ENCODE measurements at regions not wholly inside any gene's neighbourhood (a gene's known extent, or its start where the extent isn't known, plus 50 kb on each side); places are given as distances from the start of the nearest gene placed in this dataset.
"Not testable (repeated sequence)": the region's sequence is repeated elsewhere in the genome, so short reads cannot be mapped to it uniquely, and the experiment has no call there.

DNA sequence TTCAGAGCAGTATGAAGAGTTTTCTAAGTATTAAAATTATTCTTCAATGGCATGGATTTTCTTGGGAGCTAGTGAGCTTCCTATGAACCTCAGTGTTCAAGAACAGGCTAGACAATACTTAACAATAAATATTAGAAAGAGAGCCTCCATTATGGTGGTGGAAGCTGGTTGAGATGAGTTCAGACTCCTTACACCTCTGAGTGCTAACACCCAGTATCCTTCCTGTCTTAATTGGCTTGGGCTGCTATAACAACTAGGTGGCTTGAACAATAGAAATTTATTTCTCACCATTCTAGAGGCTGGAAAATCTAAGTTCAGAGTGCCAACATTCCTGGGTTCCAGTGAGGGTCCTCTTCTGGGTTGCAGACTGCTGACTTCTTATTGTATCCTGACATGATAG is 369.4 kb upstream of the HNRNPA3 start:
- H3K27me3 ChIP-seq, result no peaks in the 10 kb centered on the region
- H3K36me3 ChIP-seq, result no peaks in the 10 kb centered on the region
- DNase-seq, result no peak
- H3K4me3 ChIP-seq, result no peak overlapping the region
- H3K9me3 ChIP-seq, result no peaks in the 10 kb centered on the region

DNA sequence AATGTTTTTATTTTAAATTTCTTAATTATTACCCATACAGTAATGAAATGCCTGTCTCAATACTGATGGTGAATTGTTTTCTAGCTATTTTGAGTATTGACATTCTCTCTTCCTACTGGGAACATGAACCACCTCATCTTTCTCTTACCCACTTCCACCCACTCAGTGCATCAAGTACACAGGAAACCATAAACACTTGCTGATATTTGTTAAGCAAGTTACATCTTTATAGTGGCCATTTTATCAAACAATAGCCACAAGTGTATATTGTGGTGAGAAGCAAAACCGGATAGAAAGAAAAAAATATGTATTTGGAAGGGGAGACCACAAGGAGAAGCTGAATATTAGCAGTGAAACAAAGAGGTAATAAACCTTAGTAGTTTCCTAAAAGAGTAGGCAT is 368.1 kb upstream of the HNRNPA3 start:
- no peaks in the 10 kb centered on the region for H3K27me3 ChIP-seq
- no peaks in the 10 kb centered on the region for H3K9me3 ChIP-seq
- no peaks in the 10 kb centered on the region for H3K36me3 ChIP-seq
- no peak overlapping the region for H3K4me3 ChIP-seq
- DNase-seq, result no peak

DNA sequence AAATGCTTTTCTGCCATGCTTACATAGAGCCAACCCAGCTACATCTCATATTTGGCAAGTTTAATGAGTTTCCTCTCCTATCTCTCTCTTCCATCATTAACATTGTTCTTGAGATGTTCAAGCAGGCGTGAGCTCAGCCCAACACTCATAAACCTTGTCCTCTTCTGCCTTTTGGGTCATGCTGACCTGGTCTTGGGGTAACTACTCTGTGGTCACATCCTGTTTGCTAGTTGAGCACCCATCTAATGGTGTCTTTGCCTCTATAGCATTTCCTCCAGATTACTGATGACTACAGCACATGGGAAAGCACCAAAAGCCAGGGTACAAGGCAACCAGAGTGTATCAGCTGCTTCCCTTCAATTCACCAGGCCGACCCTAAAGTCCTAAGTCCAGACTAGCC is 366.9 kb upstream of the HNRNPA3 start:
- Histone ChIP-seq H3K9me3 (no peaks in the 10 kb centered on the region), H3K36me3 (no peaks in the 10 kb centered on the region), H3K4me3 (no peak overlapping the region), H3K27me3 (no peaks in the 10 kb centered on the region)
- DNase-seq, result no peak

DNA sequence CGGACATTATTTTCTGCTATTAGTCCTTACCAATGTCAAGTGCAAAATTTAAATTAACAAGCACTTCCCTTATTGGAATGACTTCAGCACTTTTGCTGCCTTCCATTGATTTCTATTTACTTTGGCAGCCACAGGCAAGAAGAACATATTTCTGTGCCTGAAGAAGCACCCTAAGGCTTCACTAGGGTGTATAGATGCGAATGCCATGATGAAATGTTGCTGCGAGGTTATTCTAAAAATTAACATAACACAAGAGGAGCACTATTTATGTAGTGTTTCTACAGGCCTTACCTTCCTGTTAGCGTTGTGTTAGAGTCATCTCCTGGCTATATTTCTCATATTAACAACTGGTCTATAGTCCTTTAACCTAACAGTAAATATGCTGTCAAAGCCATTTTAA is 365.0 kb upstream of the HNRNPA3 start:
- DNase-seq, result no peak
- Histone ChIP-seq H3K9me3 (no peaks in the 10 kb centered on the region), H3K4me3 (no peak overlapping the region), H3K36me3 (no peaks in the 10 kb centered on the region), H3K27me3 (no peaks in the 10 kb centered on the region)

DNA sequence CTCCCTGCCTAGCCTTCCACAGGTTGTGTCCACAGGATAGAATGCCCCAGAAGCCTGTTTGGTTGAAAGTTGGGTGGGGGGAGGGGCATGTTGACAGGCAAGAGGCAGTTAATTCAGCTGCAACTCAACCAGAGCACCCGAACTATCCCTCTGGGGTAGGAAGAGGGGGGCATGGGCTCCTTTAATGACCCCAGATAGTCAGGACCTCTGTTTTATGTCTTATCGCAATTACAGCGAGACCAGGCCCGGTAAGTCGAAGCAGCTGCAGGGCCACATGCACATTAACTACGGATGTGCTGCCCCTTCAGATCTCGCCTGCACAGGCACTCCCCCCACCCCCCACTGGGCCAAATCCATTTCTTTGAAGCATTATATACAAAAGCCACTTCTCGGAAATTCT is 363.8 kb upstream of the HNRNPA3 start:
- Histone ChIP-seq H3K4me3 (no peak overlapping the region), H3K36me3 (no peaks in the 10 kb centered on the region), H3K27me3 (no peaks in the 10 kb centered on the region), H3K9me3 (no peaks in the 10 kb centered on the region)
- no peak for DNase-seq

DNA sequence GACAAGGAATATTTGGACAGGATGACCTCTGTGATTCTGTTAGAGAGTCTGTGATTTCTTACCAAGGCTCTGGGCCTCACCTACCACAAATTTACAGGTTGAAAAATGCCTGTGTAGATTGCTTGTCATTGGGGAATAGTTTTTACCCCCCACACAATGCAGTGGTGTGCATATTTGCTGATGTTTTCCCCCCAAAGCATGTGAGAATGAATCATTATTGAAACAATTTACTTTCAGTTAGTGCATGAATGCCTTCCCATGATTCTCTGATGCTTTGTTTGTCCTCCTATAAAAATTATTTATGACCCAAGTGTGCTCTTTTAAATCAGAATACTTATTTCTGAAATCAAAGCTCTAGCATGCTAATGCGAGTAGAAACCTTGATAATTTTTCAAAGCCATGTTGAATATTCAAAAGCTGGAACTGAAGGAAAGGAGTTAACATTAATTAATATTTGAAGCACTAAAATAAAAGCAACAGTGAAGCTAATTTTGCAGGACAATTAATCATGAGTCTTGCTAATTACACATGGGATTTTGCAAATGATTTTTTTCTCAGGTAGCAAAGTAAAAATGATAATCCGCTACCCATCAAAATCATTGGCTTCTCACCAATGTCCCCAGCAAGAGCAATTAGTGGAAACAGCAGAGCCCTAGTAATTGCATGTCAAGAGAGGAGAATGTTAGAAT is 361.2 kb upstream of the HNRNPA3 start:
- no peaks in the 10 kb centered on the region for H3K27me3 ChIP-seq
- no peaks in the 10 kb centered on the region for H3K9me3 ChIP-seq
- no peaks in the 10 kb centered on the region for H3K36me3 ChIP-seq
- no peak overlapping the region for H3K4me3 ChIP-seq
- DNase-seq, result no peak

DNA sequence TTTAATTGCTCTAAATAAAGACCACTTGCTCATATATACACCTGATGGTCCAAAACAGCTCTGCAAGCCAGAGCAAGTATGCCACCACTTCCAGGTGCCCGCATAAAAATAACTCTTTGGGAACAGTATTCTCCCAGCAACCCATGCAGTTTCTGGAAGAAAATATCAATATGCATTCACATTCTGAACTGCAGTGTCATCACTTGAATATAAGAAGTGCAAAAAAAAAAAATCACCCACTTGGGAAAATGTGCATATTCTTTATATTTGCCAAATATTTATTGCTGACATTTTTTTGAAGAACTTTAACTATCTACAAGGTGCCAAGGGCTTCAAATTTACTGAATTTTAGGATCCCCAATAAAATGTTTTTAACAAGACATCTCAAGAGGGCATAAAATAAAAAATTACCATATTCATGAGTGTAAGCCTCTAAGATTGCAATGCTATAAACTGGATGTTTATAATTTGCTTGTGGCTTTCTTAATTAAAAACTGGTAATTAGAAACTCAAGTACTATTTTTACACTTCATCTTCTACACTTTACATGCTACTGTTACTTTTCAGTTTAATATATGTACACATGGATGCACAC is 360.6 kb upstream of the HNRNPA3 start:
- H3K9me3 ChIP-seq, result no peaks in the 10 kb centered on the region
- no peak overlapping the region for H3K4me3 ChIP-seq
- no peak for DNase-seq
- H3K27me3 ChIP-seq, result no peaks in the 10 kb centered on the region
- no peaks in the 10 kb centered on the region for H3K36me3 ChIP-seq

DNA sequence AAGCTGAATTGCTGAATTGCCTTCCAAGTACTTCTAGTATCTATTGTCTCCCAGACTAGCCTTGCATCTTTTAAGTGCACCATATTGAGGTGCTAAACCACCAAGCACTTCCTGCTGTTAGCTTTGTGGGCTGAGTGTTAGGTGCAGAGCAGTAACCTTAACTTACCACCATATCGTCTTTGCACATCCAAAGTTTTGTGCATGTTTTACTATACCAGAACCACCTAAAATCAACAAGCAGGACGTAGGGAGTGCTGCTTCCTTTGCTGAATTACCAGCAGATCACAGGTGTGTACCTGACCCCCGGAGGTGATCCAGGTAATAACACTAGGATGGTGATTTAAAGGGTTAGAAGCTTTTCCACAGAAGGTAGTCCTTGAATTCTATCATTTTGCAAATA is 359.9 kb upstream of the HNRNPA3 start:
- Histone ChIP-seq H3K27me3 (no peaks in the 10 kb centered on the region), H3K36me3 (no peaks in the 10 kb centered on the region), H3K4me3 (no peak overlapping the region), H3K9me3 (no peaks in the 10 kb centered on the region)
- no peak for DNase-seq

DNA sequence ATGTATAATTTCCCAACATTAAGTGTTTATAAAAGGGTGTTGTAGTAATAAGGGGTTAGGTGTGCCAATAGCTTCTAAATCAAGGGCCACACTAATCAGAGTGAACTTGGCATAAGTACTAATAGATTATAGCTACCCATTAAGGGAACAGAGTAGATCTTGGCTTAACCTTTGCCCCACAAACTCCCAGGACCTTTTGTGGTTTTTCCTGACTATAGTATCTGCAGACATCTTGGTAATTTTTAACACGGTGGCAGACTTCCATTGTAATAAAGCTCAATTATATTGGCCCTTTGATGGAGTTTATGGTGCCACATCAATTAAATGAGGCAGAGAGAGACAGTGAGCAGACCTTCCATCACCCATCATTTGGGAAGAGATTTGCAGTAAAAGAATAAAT is 358.5 kb upstream of the HNRNPA3 start:
- H3K4me3 ChIP-seq, result no peak overlapping the region
- no peaks in the 10 kb centered on the region for H3K27me3 ChIP-seq
- H3K36me3 ChIP-seq, result no peaks in the 10 kb centered on the region
- no peak for DNase-seq
- no peaks in the 10 kb centered on the region for H3K9me3 ChIP-seq

DNA sequence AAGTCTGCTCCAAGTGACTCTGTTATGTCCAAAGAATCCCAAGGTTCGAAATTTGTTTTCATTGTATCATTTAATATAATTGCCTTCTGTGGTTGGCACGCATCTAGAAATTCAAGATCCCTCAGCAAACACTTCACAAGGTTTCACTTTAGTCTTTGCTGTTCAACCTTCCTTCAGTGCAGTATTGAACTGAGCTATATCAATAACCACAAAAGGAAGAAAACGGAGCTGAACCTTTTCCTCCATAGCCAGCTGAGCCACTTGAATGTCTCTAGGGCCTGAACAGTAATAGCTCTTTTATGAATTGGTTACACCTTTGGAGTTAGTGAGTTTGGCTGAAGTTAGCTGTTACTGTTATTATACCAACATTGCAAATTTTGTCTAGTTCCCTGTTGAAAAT is 357.7 kb upstream of the HNRNPA3 start:
- DNase-seq, result no peak
- H3K36me3 ChIP-seq, result no peaks in the 10 kb centered on the region
- no peak overlapping the region for H3K4me3 ChIP-seq
- no peaks in the 10 kb centered on the region for H3K27me3 ChIP-seq
- no peaks in the 10 kb centered on the region for H3K9me3 ChIP-seq

DNA sequence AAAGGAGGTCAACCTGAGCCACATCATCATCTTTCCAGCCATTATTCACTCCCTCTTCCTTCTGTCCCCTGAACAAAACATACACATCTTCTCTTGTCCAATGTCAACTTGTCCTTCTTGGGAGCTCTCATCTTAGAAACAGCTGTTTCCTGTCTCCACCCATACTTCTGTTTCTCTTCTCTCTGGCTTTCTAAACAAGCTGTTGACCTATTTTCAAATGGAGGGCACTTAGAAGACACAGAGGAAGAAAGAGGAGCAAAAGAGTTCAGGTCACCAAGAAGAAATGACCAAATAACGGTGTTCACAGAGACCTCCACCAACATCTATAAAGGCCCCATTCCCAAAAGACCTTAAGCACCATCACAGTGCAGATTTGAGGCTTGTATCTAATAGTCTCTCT is 355.9 kb upstream of the HNRNPA3 start:
- no peaks in the 10 kb centered on the region for H3K36me3 ChIP-seq
- no peaks in the 10 kb centered on the region for H3K9me3 ChIP-seq
- H3K4me3 ChIP-seq, result no peak overlapping the region
- no peak for DNase-seq
- H3K27me3 ChIP-seq, result no peaks in the 10 kb centered on the region

DNA sequence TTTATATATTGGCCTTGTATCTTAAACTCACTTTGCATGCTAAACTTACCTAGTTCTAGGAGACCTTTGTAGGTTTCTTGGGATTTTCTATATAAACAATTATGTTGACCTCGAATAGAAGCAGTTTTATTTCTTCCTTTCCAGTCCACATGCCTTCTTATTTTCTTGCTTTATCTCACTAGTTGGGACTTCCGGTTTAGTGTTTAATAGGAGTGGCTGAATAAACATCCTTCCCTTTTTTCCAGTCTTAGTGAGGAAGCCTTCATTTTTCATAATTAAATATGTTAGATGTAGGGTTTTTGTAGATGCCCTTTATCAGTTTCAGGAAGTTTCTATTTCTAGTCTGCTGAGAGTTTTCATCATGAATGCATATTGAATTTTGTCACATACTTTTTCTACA is 347.3 kb upstream of the HNRNPA3 start:
- DNase-seq, result no peak
- no peaks in the 10 kb centered on the region for H3K36me3 ChIP-seq
- H3K4me3 ChIP-seq, result no peak overlapping the region
- no peaks in the 10 kb centered on the region for H3K9me3 ChIP-seq
- H3K27me3 ChIP-seq, result peaks cover 9% of the 10 kb centered on the region; the same call in 1 of the 2 replicates

DNA sequence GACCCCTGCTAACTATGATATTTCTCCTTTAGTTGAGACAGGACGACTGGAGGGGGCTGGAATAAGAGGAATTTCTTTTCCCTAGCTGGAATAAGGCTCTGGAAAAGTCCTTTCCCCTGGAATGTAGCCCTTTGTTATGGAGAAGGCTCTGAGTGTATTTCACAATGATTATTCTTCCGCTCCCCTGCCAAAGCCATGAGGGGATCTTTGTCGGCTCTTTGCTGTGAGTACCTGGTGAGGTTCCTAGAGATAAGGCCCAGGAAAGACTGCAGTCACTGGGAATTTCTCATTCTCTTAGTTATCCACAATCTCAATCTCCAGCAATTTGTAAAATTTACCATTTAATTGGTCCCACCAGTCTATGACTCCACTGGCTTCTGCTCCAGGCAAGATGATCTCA is 340.2 kb upstream of the HNRNPA3 start:
- H3K4me3 ChIP-seq, result no peak overlapping the region
- H3K36me3 ChIP-seq, result no peaks in the 10 kb centered on the region
- no peak for DNase-seq
- H3K27me3 ChIP-seq, result no peaks in the 10 kb centered on the region
- H3K9me3 ChIP-seq, result peaks cover 4% of the 10 kb centered on the region; the same call in 1 of the 2 replicates

DNA sequence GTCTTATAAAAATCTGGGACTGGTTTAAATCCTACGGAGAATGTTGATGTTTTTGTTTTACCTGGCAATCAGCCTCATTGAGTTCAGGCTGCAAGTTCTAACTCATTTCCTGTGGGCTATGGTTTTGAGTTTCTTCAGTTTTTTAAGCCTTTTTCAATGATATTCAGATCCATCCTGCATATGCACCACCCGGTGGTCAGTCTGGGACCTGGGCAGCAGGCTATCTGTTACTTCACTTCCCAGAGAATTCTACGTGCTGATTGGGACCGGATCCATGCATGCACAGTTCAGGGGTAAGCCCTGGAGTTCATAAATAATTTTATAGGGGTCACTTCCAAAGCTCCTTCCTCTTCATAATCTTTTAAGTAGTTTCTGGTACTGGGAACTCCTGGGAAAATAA is 339.2 kb upstream of the HNRNPA3 start:
- Histone ChIP-seq H3K36me3 (no peaks in the 10 kb centered on the region), H3K9me3 (peaks cover 4% of the 10 kb centered on the region; the same call in 1 of the 2 replicates), H3K4me3 (no peak overlapping the region), H3K27me3 (no peaks in the 10 kb centered on the region)
- DNase-seq, result no peak

DNA sequence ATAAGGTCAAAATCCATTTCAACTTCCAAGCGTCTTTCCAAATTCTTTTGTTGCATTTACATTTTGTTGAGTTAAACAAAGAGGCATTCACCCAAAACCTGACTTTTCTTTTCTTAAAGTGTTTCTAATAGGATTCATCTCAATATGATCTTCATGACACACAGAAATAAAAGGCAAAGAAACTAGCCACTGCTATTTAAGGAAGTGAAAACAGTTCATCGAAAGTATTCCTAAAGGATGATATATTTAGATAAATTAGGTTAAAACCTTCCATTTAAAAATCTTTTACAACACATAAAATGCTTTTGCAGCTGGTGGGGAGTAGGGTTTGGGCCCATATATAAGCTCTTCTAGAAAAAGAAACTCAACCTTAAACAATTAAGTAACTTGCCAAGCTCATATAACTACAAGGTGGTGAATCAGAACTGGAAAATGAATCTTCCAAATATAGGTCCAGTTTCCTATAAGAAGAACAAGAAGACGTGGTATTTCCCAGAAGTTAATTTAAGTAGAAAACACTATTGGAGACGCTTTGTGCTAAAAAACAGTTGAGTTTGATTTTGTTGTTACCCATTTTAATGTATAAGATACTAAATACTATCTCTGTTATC is 336.0 kb upstream of the HNRNPA3 start:
- no peak for DNase-seq
- Histone ChIP-seq H3K27me3 (no peaks in the 10 kb centered on the region), H3K9me3 (no peaks in the 10 kb centered on the region), H3K36me3 (no peaks in the 10 kb centered on the region), H3K4me3 (no peak overlapping the region)

DNA sequence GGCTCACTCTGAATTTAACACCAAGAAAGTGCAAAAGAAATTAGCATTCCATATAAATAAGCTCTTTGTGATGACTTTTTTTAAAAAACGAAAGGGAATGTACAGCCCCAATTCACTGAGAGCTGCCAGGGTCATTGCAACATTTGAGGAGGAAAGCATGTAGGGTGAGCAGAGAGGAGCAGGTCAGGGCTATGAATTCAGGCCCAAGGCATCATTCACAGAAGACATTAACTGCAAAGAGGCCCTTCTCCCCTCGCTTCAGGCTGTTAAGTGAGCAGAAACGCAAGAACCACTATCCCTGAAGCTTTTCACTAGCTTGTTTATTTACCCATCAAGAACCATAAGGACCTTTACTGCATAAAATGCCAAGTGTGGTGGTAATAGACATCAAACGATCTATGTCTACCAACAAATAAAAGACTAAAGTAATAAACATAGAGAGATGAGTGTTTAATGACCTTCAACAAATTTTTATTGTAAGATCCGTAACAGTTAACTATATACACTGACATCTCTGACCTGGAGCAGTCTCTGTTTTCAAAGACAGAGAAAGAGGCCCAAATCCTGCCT is 333.1 kb upstream of the HNRNPA3 start:
- H3K4me3 ChIP-seq, result no peak overlapping the region
- no peak for DNase-seq
- H3K27me3 ChIP-seq, result no peaks in the 10 kb centered on the region
- H3K36me3 ChIP-seq, result no peaks in the 10 kb centered on the region
- no peaks in the 10 kb centered on the region for H3K9me3 ChIP-seq

DNA sequence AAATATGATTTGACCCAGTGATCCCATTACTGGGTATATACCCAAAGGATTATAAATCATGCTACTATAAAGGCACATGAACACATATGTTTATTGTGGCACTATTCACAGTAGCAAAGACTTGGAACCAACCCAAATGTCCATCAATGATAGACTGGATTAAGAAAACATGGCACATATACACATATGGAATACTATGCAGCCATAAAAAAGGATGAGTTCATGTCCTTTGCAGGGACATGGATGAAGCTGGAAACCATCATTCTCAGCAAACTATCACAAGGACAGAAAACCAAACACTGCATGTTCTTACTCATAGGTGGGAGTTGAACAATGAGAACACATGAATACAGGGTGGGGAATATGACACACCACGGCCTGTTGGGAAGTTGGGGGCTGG is 330.5 kb upstream of the HNRNPA3 start:
- not testable (repeated sequence) for H3K9me3 ChIP-seq, DNase-seq, H3K36me3 ChIP-seq, H3K4me3 ChIP-seq, H3K27me3 ChIP-seq
